Loucy (cell line): ENCODE measurements at regions not wholly inside any gene's neighbourhood (a gene's known extent, or its start where the extent isn't known, plus 50 kb on each side); places are given as distances from the start of the nearest gene placed in this dataset.

Source experiments
- H2AFZ ChIP-seq: fragments of 200-600 bp; sonication (generic); 2 replicates; pipeline ENCODE4 v1.6.0; 2016; ENCODE audit warnings: antibody characterized with exemption, mild to moderate bottlenecking, low read length, moderate library complexity
- H3F3A ChIP-seq: fragments of 200-600 bp; 2 replicates; pipeline ENCODE4 v1.6.0; 2016; ENCODE audit warnings: antibody characterized with exemption, low read depth, mild to moderate bottlenecking
- H3K27me3 ChIP-seq: fragments of 200-600 bp; sonication (generic); 2 replicates; pipeline ENCODE4 v1.6.1; 2014; ENCODE audit warnings: low read length, mild to moderate bottlenecking; ENCODE audit not compliant: insufficient read depth, poor library complexity, severe bottlenecking
- H3K36me3 ChIP-seq: fragments of 200-600 bp; sonication (generic); 2 replicates; pipeline ENCODE4 v1.6.1; 2016; ENCODE audit warnings: low read length; ENCODE audit not compliant: insufficient read depth
- H3K4me1 ChIP-seq: fragments of 200-600 bp; sonication (generic); 2 replicates; pipeline ENCODE4 v1.5.1; 2014; ENCODE audit warnings: low read length, mild to moderate bottlenecking; ENCODE audit not compliant: insufficient read depth, poor library complexity, severe bottlenecking
- H3K4me2 ChIP-seq: fragments of 200-600 bp; sonication (generic); 2 replicates; pipeline ENCODE4 v1.6.0; 2014; ENCODE audit warnings: antibody characterized with exemption, low read length, low read depth, mild to moderate bottlenecking; ENCODE audit not compliant: poor library complexity, severe bottlenecking
- H3K4me3 ChIP-seq: fragments of 200-600 bp; sonication (generic); 2 replicates; pipeline ENCODE4 v1.5.1; 2014; ENCODE audit warnings: low read length, mild to moderate bottlenecking, mixed read lengths; ENCODE audit not compliant: poor library complexity, severe bottlenecking
- H3K79me2 ChIP-seq: fragments of 200-600 bp; sonication (generic); 2 replicates; pipeline ENCODE4 v1.6.1; 2014; ENCODE audit warnings: low read length; ENCODE audit not compliant: insufficient read depth
- H3K9ac ChIP-seq: fragments of 200-600 bp; sonication (generic); 2 replicates; pipeline ENCODE4 v1.6.0; 2014; ENCODE audit warnings: mild to moderate bottlenecking, low read depth, low read length, moderate library complexity; ENCODE audit not compliant: poor library complexity, severe bottlenecking
- H3K9me2 ChIP-seq: fragments of 200-600 bp; sonication (generic); replicated peaks from 2 replicates; pipeline ENCODE4 v1.6.1; 2016; ENCODE audit warnings: low read depth, low read length, mixed read lengths
- H3K9me3 ChIP-seq: fragments of 200-600 bp; sonication (generic); 2 replicates; pipeline ENCODE4 v1.6.1; 2014; ENCODE audit warnings: mild to moderate bottlenecking, antibody characterized with exemption, low read length, low read depth; ENCODE audit not compliant: insufficient read depth
- H4K20me1 ChIP-seq: fragments of 200-600 bp; sonication (generic); 2 replicates; pipeline ENCODE4 v1.6.0; 2014; ENCODE audit warnings: antibody characterized with exemption, low read length, mild to moderate bottlenecking; ENCODE audit not compliant: insufficient read depth, poor library complexity, severe bottlenecking
- CTCF ChIP-seq: fragments of 200-600 bp; sonication (generic); conservative IDR thresholded peaks from 2 replicates; pipeline ENCODE4 v1.5.1; 2014; ENCODE audit warnings: mild to moderate bottlenecking, antibody characterized with exemption, low read length
- EZH2phosphoT487 ChIP-seq: fragments of 200-600 bp; IDR thresholded peaks from 2 replicates; pipeline ENCODE4 v1.6.1; 2018; ENCODE audit warnings: antibody characterized with exemption, mild to moderate bottlenecking, moderate library complexity, borderline replicate concordance

GRCh38 chr5:116912221-116912620 is 337.6 kb upstream of the SEMA6A start:
- TF ChIP-seq EZH2phosphoT487 (no peak), CTCF (no peak)
- Histone ChIP-seq H3K9me3 (no peaks in the 10 kb centered on the region), H3K4me1 (no peaks in the 10 kb centered on the region), H3K36me3 (no peaks in the 10 kb centered on the region), H3K27me3 (no peaks in the 10 kb centered on the region), H3K9me2 (no peaks in the 10 kb centered on the region), H3K79me2 (no peaks in the 10 kb centered on the region), H3F3A (no peaks in the 10 kb centered on the region), H2AFZ (no peak overlapping the region), H3K9ac (no peak overlapping the region), H3K4me3 (no peak overlapping the region), H3K4me2 (no peak overlapping the region), H4K20me1 (no peaks in the 10 kb centered on the region)

- Histone ChIP-seq H3K79me2 (no peaks in the 10 kb centered on the region), H4K20me1 (no peaks in the 10 kb centered on the region), H3K36me3 (no peaks in the 10 kb centered on the region), H3K4me2 (no peak overlapping the region), H3K27me3 (no peaks in the 10 kb centered on the region), H3K9ac (no peak overlapping the region), H3K9me3 (no peaks in the 10 kb centered on the region), H2AFZ (no peak overlapping the region), H3F3A (no peaks in the 10 kb centered on the region), H3K4me3 (no peak overlapping the region), H3K4me1 (no peaks in the 10 kb centered on the region), H3K9me2 (no peaks in the 10 kb centered on the region)
- TF ChIP-seq CTCF (no peak), EZH2phosphoT487 (no peak)
These were observed 336.5 kb upstream of the SEMA6A start for GRCh38 chr5:116911074-116911473.

- H3K27me3 ChIP-seq: no peaks in the 10 kb centered on the region
- no peak for TF ChIP-seq EZH2phosphoT487
- TF ChIP-seq CTCF: no peak
- no peaks in the 10 kb centered on the region for H3K79me2 ChIP-seq
- H4K20me1 ChIP-seq: no peaks in the 10 kb centered on the region
- no peak overlapping the region for H3K4me3 ChIP-seq
- no peak overlapping the region for H2AFZ ChIP-seq
- no peak overlapping the region for H3K9ac ChIP-seq
- no peaks in the 10 kb centered on the region for H3K9me3 ChIP-seq
- no peaks in the 10 kb centered on the region for H3K4me1 ChIP-seq
- H3K36me3 ChIP-seq: no peaks in the 10 kb centered on the region
- no peak overlapping the region for H3K4me2 ChIP-seq
- no peaks in the 10 kb centered on the region for H3F3A ChIP-seq
- no peaks in the 10 kb centered on the region for H3K9me2 ChIP-seq
These were observed 333.9 kb upstream of the SEMA6A start for GRCh38 chr5:116908537-116908936.
